Tibial nerve (tissue), 4 donors: ENCODE measurements at regions not wholly inside any gene's neighbourhood (a gene's known extent, or its start where the extent isn't known, plus 50 kb on each side); places are given as distances from the start of the nearest gene placed in this dataset.

Experiments used
- DNase-seq, 2 donors: peaks; one replicate each; pipeline ENCODE4 v3.0.0-alpha.2; 2019; ENCODE audit warnings: low spot score in 2 of 2
- H3K27ac ChIP-seq, 4 donors: fragments of 200-600 bp; sonication (generic) in 3 of 4; one replicate each; pipeline ENCODE4 v1.5.1; 2017 to 2019; ENCODE audit warnings: mild to moderate bottlenecking in 1 of 4
- H3K27me3 ChIP-seq, 2 donors: fragments of 200-600 bp; sonication (generic) in 1 of 2; one replicate each; pipeline versions ENCODE4 v1.5.1 to v1.6.0; 2017 to 2019
- H3K36me3 ChIP-seq, 3 donors: fragments of 200-600 bp; sonication (generic); one replicate each; pipeline ENCODE4 v1.5.1; 2018 to 2019
- H3K4me1 ChIP-seq, 4 donors: fragments of 200-600 bp; sonication (generic) in 3 of 4; one replicate each; pipeline ENCODE4 v1.5.1; 2017 to 2019
- H3K4me3 ChIP-seq, 4 donors: fragments of 200-600 bp; sonication (generic) in 3 of 4; one replicate each; pipeline ENCODE4 v1.5.1; 2017 to 2019; ENCODE audit warnings: mild to moderate bottlenecking in 1 of 4, moderate library complexity in 1 of 4
- H3K9me3 ChIP-seq, 4 donors: fragments of 200-600 bp; sonication (generic) in 3 of 4; one replicate each; pipeline ENCODE4 v1.5.1; 2017 to 2019
- CTCF ChIP-seq, 5 experiments: fragments of 200-600 bp in 3 of 5; fragments of 450-650 bp in 2 of 5; sonication (generic) in 3 of 5; IDR thresholded peaks; one replicate each; pipeline ENCODE4 v1.5.1; 2016 to 2019; ENCODE audit warnings: antibody characterized with exemption in 5 of 5, mild to moderate bottlenecking in 3 of 5, moderate library complexity in 2 of 5
- EP300 ChIP-seq, 2 donors: sonication (generic); formaldehyde crosslinking; IDR thresholded peaks; one replicate each; pipeline ENCODE4 v1.6.1; 2017; ENCODE audit warnings: antibody characterized with exemption in 2 of 2, mild to moderate bottlenecking in 1 of 2
- POLR2A ChIP-seq, 2 donors: fragments of 450-650 bp; IDR thresholded peaks; one replicate each; pipeline ENCODE4 v1.6.1; 2017; ENCODE audit warnings: antibody characterized with exemption in 2 of 2, mild to moderate bottlenecking in 2 of 2, moderate library complexity in 2 of 2
- WGBS, 2 donors: methylation state at CpG; one replicate each; pipeline ENCODE4 v1.1.5; 2018; 5-methylcytosine and 5-hydroxymethylcytosine counted together

GRCh38 chr20:57051096-57051495 is 215.3 kb downstream of the BMP7 start:
- no peak for TF ChIP-seq CTCF (IDR thresholded peaks at IDR 0.05)
- TF ChIP-seq EP300 (IDR thresholded peaks at IDR 0.05) = no peak
- TF ChIP-seq POLR2A (IDR thresholded peaks at IDR 0.05) = no peak
- Histone ChIP-seq H3K9me3 (peaks cover 0 to 5% (median 0%) of the 10 kb centered on the region in 4 donors), H3K36me3 (no peaks in the 10 kb centered on the region), H3K4me1 (peaks cover 0 to 13% (median 0%) of the 10 kb centered on the region in 4 donors), H3K27me3 (no peaks in the 10 kb centered on the region), H3K4me3 (no peak overlapping the region), H3K27ac (no peak overlapping the region)
- WGBS, 2 donors = 89 to 97% methylated on average over 4 of the region's 4 CpGs
- no peak for DNase-seq

GRCh38 chr20:57053067-57053466 is 213.4 kb downstream of the BMP7 start:
- Histone ChIP-seq H3K27me3 (no peaks in the 10 kb centered on the region), H3K4me3 (no peak overlapping the region), H3K27ac (peak overlapping the region in 1 of 4 donors; percentile 85), H3K9me3 (peaks cover 0 to 5% (median 0%) of the 10 kb centered on the region in 4 donors), H3K4me1 (peaks cover 0 to 10% (median 0%) of the 10 kb centered on the region in 4 donors), H3K36me3 (no peaks in the 10 kb centered on the region)
- no peak for DNase-seq
- no peak for TF ChIP-seq CTCF (IDR thresholded peaks at IDR 0.05)
- TF ChIP-seq POLR2A (IDR thresholded peaks at IDR 0.05) = no peak
- TF ChIP-seq EP300 (IDR thresholded peaks at IDR 0.05) = no peak
- 95 to 96% methylated on average over 5 of the region's 5 CpGs for WGBS, 2 donors

GRCh38 chr20:57053793-57054552 is 212.5 kb downstream of the BMP7 start:
- no peaks in the 10 kb centered on the region for H3K27me3 ChIP-seq
- 61 to 69% methylated on average over 22 of the region's 22 CpGs for WGBS, 2 donors
- no peaks in the 10 kb centered on the region for H3K36me3 ChIP-seq
- peaks cover 0 to 5% (median 0%) of the 10 kb centered on the region in 4 donors for H3K9me3 ChIP-seq
- TF ChIP-seq POLR2A (IDR thresholded peaks at IDR 0.05) (no peak), EP300 (IDR thresholded peaks at IDR 0.05) (no peak), CTCF (IDR thresholded peaks at IDR 0.05) (no peak)
- no peak overlapping the region for H3K4me3 ChIP-seq
- peak overlapping the region; percentile 21 to 90 (median 61) for H3K27ac ChIP-seq
- DNase-seq = no peak
- H3K4me1 ChIP-seq = peaks cover 0 to 7% (median 0%) of the 10 kb centered on the region in 4 donors

GRCh38 chr20:57055345-57055744 is 211.1 kb downstream of the BMP7 start:
- whole genome bisulfite sequencing, 2 donors = 64 to 69% methylated on average over 9 of the region's 9 CpGs
- Histone ChIP-seq H3K4me3 (no peak overlapping the region), H3K27ac (peak overlapping the region in 2 of 4 donors; percentile 38 to 85), H3K36me3 (no peaks in the 10 kb centered on the region), H3K27me3 (no peaks in the 10 kb centered on the region), H3K9me3 (peaks cover 0 to 5% (median 0%) of the 10 kb centered on the region in 4 donors), H3K4me1 (peaks cover 0 to 7% (median 0%) of the 10 kb centered on the region in 4 donors)
- DNase-seq = no peak
- TF ChIP-seq POLR2A (IDR thresholded peaks at IDR 0.05) = no peak
- TF ChIP-seq CTCF (IDR thresholded peaks at IDR 0.05) = no peak

- Histone ChIP-seq H3K4me1 (peaks cover 0 to 7% (median 0%) of the 10 kb centered on the region in 4 donors), H3K9me3 (peaks cover 0 to 5% (median 0%) of the 10 kb centered on the region in 4 donors), H3K27me3 (no peaks in the 10 kb centered on the region), H3K36me3 (no peaks in the 10 kb centered on the region), H3K4me3 (no peak overlapping the region), H3K27ac (no peak overlapping the region)
- TF ChIP-seq EP300 (IDR thresholded peaks at IDR 0.05) = no peak
- TF ChIP-seq CTCF (IDR thresholded peaks at IDR 0.05) = no peak
- TF ChIP-seq POLR2A (IDR thresholded peaks at IDR 0.05) = no peak
- 87 to 90% methylated on average over 5 of the region's 5 CpGs for WGBS, 2 donors
- DNase-seq = no peak
Observed at GRCh38 chr20:57056651-57057050, 209.8 kb downstream of the BMP7 start.
